ENCODE measurements at regions not wholly inside any gene's neighbourhood (a gene's known extent, or its start where the extent isn't known, plus 50 kb on each side); places are given as distances from the start of the nearest gene placed in this dataset.

DNA sequence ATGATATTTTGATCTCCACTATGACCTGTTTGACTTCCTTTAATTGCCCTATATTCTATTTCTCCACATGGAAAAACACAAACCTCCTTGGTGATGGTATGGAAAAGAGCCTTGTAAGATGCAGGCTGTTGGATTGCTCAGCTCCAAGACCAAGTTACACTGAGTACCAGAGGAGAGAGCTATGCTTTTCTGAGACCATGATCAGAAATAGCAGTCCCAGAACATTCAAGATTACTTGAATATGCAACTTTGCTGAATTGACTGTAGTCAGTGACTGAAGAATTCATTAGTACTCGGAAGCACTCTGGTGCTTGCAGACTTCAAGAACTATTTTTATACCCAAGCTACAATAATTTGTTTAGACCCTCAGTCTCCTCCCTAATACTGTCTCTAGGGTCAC is 310.6 kb upstream of the FSIP2 start:
- Histone ChIP-seq H3K27ac (no peak overlapping the region), H3K27me3 (no peaks in the 10 kb centered on the region), H3K4me1 (no peaks in the 10 kb centered on the region), H3K4me3 (no peak overlapping the region), H3K9me3 (no peaks in the 10 kb centered on the region), H3K36me3 (no peaks in the 10 kb centered on the region)
- DNase-seq (ENCODE audit: low spot score in 2 of 2) = no peak
- intact Hi-C loops (cut with DNase I; ENCODE audit: low total_unique reads) = no loop called here
- TF ChIP-seq CTCF (IDR thresholded peaks at IDR 0.05) (no peak), POLR2AphosphoS5 (IDR thresholded peaks at IDR 0.05) (no peak), POLR2A (IDR thresholded peaks at IDR 0.05) (no peak)

DNA sequence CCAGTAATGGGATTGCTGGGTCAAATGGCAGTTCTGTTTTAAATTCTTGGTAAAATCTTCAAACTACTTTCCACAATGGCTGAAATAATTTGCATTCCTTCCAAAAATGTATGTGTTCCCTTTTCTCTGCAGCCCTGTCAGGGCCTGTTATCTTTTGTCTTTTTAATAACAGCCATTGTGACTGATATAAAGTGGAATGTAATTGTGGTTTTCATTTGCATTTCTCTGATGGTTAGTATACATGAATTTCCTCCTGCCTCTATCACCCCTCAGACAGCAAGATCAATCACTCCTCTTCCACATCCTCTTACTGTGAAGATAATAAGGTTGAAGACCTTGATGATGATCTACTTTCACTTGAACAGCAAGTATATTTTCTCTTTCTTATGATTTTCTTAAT is 304.8 kb upstream of the FSIP2 start:
- Histone ChIP-seq H3K36me3 (no peaks in the 10 kb centered on the region), H3K4me3 (no peak overlapping the region), H3K9me3 (no peaks in the 10 kb centered on the region), H3K27ac (no peak overlapping the region), H3K4me1 (no peaks in the 10 kb centered on the region), H3K27me3 (no peaks in the 10 kb centered on the region)
- no peak for TF ChIP-seq POLR2AphosphoS5 (IDR thresholded peaks at IDR 0.05)
- TF ChIP-seq CTCF (IDR thresholded peaks at IDR 0.05) = no peak
- no peak for TF ChIP-seq POLR2A (IDR thresholded peaks at IDR 0.05)
- intact Hi-C loops (cut with DNase I; ENCODE audit: low total_unique reads) = no loop called here
- no peak for DNase-seq (ENCODE audit: low spot score in 2 of 2)

- no peaks in the 10 kb centered on the region for H3K27me3 ChIP-seq
- H3K4me1 ChIP-seq = no peaks in the 10 kb centered on the region
- no peak overlapping the region for H3K27ac ChIP-seq
- H3K36me3 ChIP-seq = no peaks in the 10 kb centered on the region
- H3K9me3 ChIP-seq = no peaks in the 10 kb centered on the region
- intact Hi-C loops (cut with DNase I; ENCODE audit: low total_unique reads) = no loop called here
- TF ChIP-seq POLR2AphosphoS5 (IDR thresholded peaks at IDR 0.05) (no peak), POLR2A (IDR thresholded peaks at IDR 0.05) (no peak), CTCF (IDR thresholded peaks at IDR 0.05) (no peak)
- DNase-seq (ENCODE audit: low spot score in 2 of 2) = no peak
- H3K4me3 ChIP-seq = no peak overlapping the region
These were observed 301.7 kb upstream of the FSIP2 start for GRCh38 chr2:185436787-185437372.

GRCh38 chr2:185441486-185442005 is 297.1 kb upstream of the FSIP2 start:
- H3K9me3 ChIP-seq = no peaks in the 10 kb centered on the region
- H3K27ac ChIP-seq = no peak overlapping the region
- DNase-seq (ENCODE audit: low spot score in 2 of 2) = no peak
- H3K4me1 ChIP-seq = no peaks in the 10 kb centered on the region
- intact Hi-C loops (cut with DNase I; ENCODE audit: low total_unique reads) = no loop called here
- TF ChIP-seq POLR2AphosphoS5 (IDR thresholded peaks at IDR 0.05) = no peak
- TF ChIP-seq CTCF (IDR thresholded peaks at IDR 0.05) = no peak
- no peak for TF ChIP-seq POLR2A (IDR thresholded peaks at IDR 0.05)
- H3K36me3 ChIP-seq = no peaks in the 10 kb centered on the region
- no peak overlapping the region for H3K4me3 ChIP-seq
- no peaks in the 10 kb centered on the region for H3K27me3 ChIP-seq

DNA sequence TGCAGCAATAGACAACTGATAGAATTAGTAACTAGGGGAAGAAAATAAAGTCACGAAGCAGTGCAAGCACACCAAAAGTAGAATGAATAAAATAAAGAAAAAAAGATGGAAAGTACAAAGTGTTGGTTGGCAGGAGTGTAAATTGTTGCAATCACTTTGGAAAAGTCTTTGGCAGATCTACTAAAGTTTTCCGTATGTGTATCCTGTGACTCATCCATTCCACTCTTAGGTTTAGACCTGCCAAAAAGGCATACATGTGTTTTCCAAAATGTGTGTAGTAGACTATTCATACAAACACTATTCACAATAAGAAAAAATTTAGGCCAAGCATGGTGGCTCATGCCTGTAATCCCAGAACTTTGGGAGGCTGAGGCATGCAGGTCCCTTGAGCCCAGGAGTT is 282.1 kb upstream of the FSIP2 start:
- Histone ChIP-seq H3K4me1 (no peaks in the 10 kb centered on the region), H3K36me3 (no peaks in the 10 kb centered on the region), H3K9me3 (peaks cover 3 to 18% of the 10 kb centered on the region in 2 donors), H3K27me3 (no peaks in the 10 kb centered on the region), H3K4me3 (no peak overlapping the region), H3K27ac (no peak overlapping the region)
- TF ChIP-seq POLR2AphosphoS5 (IDR thresholded peaks at IDR 0.05) (no peak), CTCF (IDR thresholded peaks at IDR 0.05) (no peak), POLR2A (IDR thresholded peaks at IDR 0.05) (no peak)
- no peak for DNase-seq (ENCODE audit: low spot score in 2 of 2)
- intact Hi-C loops (cut with DNase I; ENCODE audit: low total_unique reads) = no loop called here
